Fibroblast of lung (primary cell): ENCODE measurements at regions not wholly inside any gene's neighbourhood (a gene's known extent, or its start where the extent isn't known, plus 50 kb on each side); places are given as distances from the start of the nearest gene placed in this dataset.

ENCODE experiments used
- CTCF ChIP-seq, 2 donors: IDR thresholded peaks in 1 of 2; conservative IDR thresholded peaks in 1 of 2; 1 replicate in 1 of 2; 2 replicates in 1 of 2; pipeline ENCODE4 v1.5.1; 2011 to 2012; ENCODE audit warnings: low read length in 2 of 2, control low read depth in 1 of 2, inconsistent platforms in 1 of 2, low read depth in 1 of 2, mild to moderate bottlenecking in 1 of 2
- EZH2 ChIP-seq: IDR thresholded peaks from 2 replicates; pipeline ENCODE4 v1.5.1; 2012; ENCODE audit warnings: low read length, control low read depth, mild to moderate bottlenecking; ENCODE audit errors: missing control alignments

DNA sequence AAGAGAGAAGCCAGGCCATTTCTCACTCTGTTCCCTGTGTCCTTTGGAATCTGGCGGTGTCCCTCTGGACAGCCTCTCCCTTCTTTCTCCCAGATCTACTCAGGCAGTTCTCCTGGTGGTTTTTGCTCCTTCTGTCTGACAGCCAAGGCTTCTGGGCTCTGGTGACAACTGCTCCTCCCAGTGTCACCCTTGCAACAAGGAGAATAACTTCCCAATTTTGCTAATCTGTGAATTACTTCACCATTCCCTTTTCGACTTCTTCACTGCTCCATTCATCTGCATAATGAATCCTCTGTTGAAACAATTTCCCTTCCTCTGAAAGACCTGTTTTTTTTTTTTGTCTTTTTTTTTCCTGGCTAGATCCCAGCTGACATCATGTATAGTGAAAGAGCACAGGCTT, 56.3 kb upstream of the PDE3B start:
- no peak for TF ChIP-seq EZH2
- no peak for TF ChIP-seq CTCF (conservative IDR thresholded peaks at IDR 0.05 in 1 of 2, IDR thresholded peaks at IDR 0.05 in 1 of 2; ENCODE audit: low read depth in 1 of 2, low read length in 2 of 2)
